ENCODE measurements at regions not wholly inside any gene's neighbourhood (a gene's known extent, or its start where the extent isn't known, plus 50 kb on each side); places are given as distances from the start of the nearest gene placed in this dataset.
"Not testable (repeated sequence)": the region's sequence is repeated elsewhere in the genome, so short reads cannot be mapped to it uniquely, and the experiment has no call there.

- no peak for DNase-seq
These were observed 1083.5 kb downstream of the PCDH7 start for GRCh38 chr4:31803526-31804195.

- no peak for DNase-seq
These were observed 1086.9 kb downstream of the PCDH7 start for GRCh38 chr4:31807036-31807435.

GRCh38 chr4:31844350-31844749 lies 1124.2 kb downstream of the PCDH7 start:
- DNase-seq, result no peak

GRCh38 chr4:31851946-31852345 lies 1131.8 kb downstream of the PCDH7 start:
- DNase-seq, result no peak

GRCh38 chr4:31877429-31877828 lies 1157.3 kb downstream of the PCDH7 start:
- DNase-seq, result no peak

GRCh38 chr4:31880837-31881236 lies 1160.7 kb downstream of the PCDH7 start:
- not testable (repeated sequence) for DNase-seq

- no peak for DNase-seq
These were observed 1176.2 kb downstream of the PCDH7 start for GRCh38 chr4:31896349-31896748.

- DNase-seq, result no peak
These were observed 1185.2 kb downstream of the PCDH7 start for GRCh38 chr4:31905363-31905762.

GRCh38 chr4:31908261-31908660 lies 1188.1 kb downstream of the PCDH7 start:
- no peak for DNase-seq

GRCh38 chr4:31917334-31917733 lies 1197.2 kb downstream of the PCDH7 start:
- DNase-seq, result no peak

- DNase-seq, result no peak
These were observed 1198.7 kb downstream of the PCDH7 start for GRCh38 chr4:31918891-31919290.

GRCh38 chr4:31923634-31924033 lies 1203.5 kb downstream of the PCDH7 start:
- DNase-seq, result no peak

GRCh38 chr4:31929676-31930345 lies 1209.6 kb downstream of the PCDH7 start:
- no peak for DNase-seq

- no peak for DNase-seq
These were observed 1226.3 kb downstream of the PCDH7 start for GRCh38 chr4:31946456-31946855.

GRCh38 chr4:31947101-31947500 lies 1226.9 kb downstream of the PCDH7 start:
- DNase-seq, result no peak

- no peak for DNase-seq
These were observed 1228.9 kb downstream of the PCDH7 start for GRCh38 chr4:31949045-31949444.

GRCh38 chr4:31955346-31955745 lies 1235.2 kb downstream of the PCDH7 start:
- DNase-seq, result no peak

GRCh38 chr4:31959972-31960371 lies 1239.8 kb downstream of the PCDH7 start:
- DNase-seq, result no peak

- DNase-seq, result no peak
These were observed 1244.5 kb downstream of the PCDH7 start for GRCh38 chr4:31964685-31965084.

GRCh38 chr4:31968842-31969241 lies 1248.7 kb downstream of the PCDH7 start:
- DNase-seq, result no peak

GRCh38 chr4:31974490-31975002 lies 1254.4 kb downstream of the PCDH7 start:
- DNase-seq, result no peak

GRCh38 chr4:31979988-31980387 lies 1259.8 kb downstream of the PCDH7 start:
- DNase-seq, result no peak

GRCh38 chr4:31983246-31983645 lies 1263.1 kb downstream of the PCDH7 start:
- no peak for DNase-seq

- no peak for DNase-seq
These were observed 1263.5 kb downstream of the PCDH7 start for GRCh38 chr4:31983677-31984076.

GRCh38 chr4:31984872-31985271 lies 1264.7 kb downstream of the PCDH7 start:
- no peak for DNase-seq

Data from left hindlimb (tissue), 1 donor.